ENCODE measurements at regions not wholly inside any gene's neighbourhood (a gene's known extent, or its start where the extent isn't known, plus 50 kb on each side); places are given as distances from the start of the nearest gene placed in this dataset.
A peak's percentile ranks its signal among the peaks of the same experiment; 100 is the strongest.

DNA sequence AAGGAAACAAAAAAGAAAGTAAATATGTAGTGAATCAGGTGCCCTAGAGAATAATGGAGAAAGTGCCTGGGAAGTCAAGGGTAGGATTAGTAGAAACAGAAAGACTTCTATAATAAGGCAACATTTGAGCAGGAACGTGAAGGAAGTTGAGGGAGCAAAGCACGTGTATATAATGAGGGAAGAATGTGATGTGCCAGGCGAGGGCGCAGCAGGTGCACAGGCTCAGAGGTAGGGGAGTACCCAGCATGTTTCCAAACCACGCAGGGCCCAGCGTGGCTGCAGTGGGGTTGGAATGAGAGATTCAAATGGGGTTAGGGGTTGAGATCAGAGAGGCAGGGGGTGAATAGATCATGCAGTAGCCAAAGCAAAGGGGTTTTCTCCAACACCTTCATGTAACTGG lies 91.9 kb upstream of the VGLL4 start (continued):
- TF ChIP-seq CHD7 (IDR thresholded peaks at IDR 0.05; ENCODE audit: insufficient replicate concordance, low read length) (no peak), SAP30 (IDR thresholded peaks at IDR 0.05; ENCODE audit: insufficient read depth, insufficient replicate concordance, low read length) (no peak), MAFK (IDR thresholded peaks at IDR 0.05; ENCODE audit: low read depth, low read length) (no peak), GTF2F1 (IDR thresholded peaks at IDR 0.05; ENCODE audit: borderline replicate concordance, low read depth, low read length) (no peak), ATF3 (IDR thresholded peaks at IDR 0.05; ENCODE audit: insufficient read depth, low read depth, low read length) (no peak), E2F6 (IDR thresholded peaks at IDR 0.05) (0 out of 2 replicates have a peak, but pooled peaks have one; percentile 20), POLR2A (IDR thresholded peaks at IDR 0.05; ENCODE audit: control extremely low read depth in 1 of 2, low read depth in 2 of 2, low read length in 2 of 2) (no peak), TAF1 (IDR thresholded peaks at IDR 0.05; ENCODE audit: low read depth, low read length) (no peak), RBBP5 (IDR thresholded peaks at IDR 0.05; ENCODE audit: borderline replicate concordance, low read depth, low read length) (no peak)
